CD4-positive, alpha-beta T cell (primary cell): ENCODE measurements at regions not wholly inside any gene's neighbourhood (a gene's known extent, or its start where the extent isn't known, plus 50 kb on each side); places are given as distances from the start of the nearest gene placed in this dataset.

ENCODE experiments used
- ATAC-seq: fragments of 200-7000 bp; cut with Tn5 transposase; one replicate; pipeline ENCODE4 v1.10.0; 2022; ENCODE audit warnings: mild to moderate bottlenecking; ENCODE audit not compliant: poor library complexity
- CTCF ChIA-PET: fragments of 350-600 bp; sonication (Branson Sonifier 250); formaldehyde crosslinking; loops from one replicate; lab custom pipeline; 2021; ENCODE audit warnings: antibody characterized with exemption, inconsistent platforms; lab: Charles Lee
- POLR2A ChIA-PET: fragments of 350-600 bp; sonication (Branson Sonifier 250); formaldehyde crosslinking; loops from one replicate; lab custom pipeline; 2021; ENCODE audit warnings: antibody characterized with exemption, inconsistent platforms; lab: Charles Lee
- DNase-seq, 14 experiments: peaks; one replicate each; pipeline ENCODE4 v3.0.0-alpha.2; 2013 to 2020; ENCODE audit warnings: mixed read lengths in 2 of 14
- H3K27ac ChIP-seq, 2 donors: one replicate each; pipeline versions ENCODE4 v1.5.1 to v1.7.0; 2013; ENCODE audit warnings: low read length in 2 of 2, low read depth in 1 of 2, mild to moderate bottlenecking in 1 of 2
- H3K27me3 ChIP-seq, 2 experiments: 1 replicate in 1 of 2; 2 replicates in 1 of 2; pipeline versions ENCODE4 v1.6.1 to v1.7.0; 2013; ENCODE audit warnings: low read length in 2 of 2, control low read depth in 1 of 2, mild to moderate bottlenecking in 1 of 2, moderate library complexity in 1 of 2; ENCODE audit not compliant: insufficient read depth in 2 of 2, control insufficient read depth in 1 of 2
- H3K36me3 ChIP-seq: one replicate; pipeline ENCODE4 v1.6.1; 2013; ENCODE audit warnings: low read length, control low read depth; ENCODE audit not compliant: insufficient read depth
- H3K4me1 ChIP-seq: one replicate; pipeline ENCODE4 v1.6.1; 2013; ENCODE audit warnings: low read length, control low read depth; ENCODE audit not compliant: insufficient read depth
- H3K4me3 ChIP-seq: one replicate; pipeline ENCODE4 v1.5.1; 2013; ENCODE audit warnings: mild to moderate bottlenecking, low read length, moderate library complexity
- H3K9me3 ChIP-seq, 2 experiments: 1 replicate in 1 of 2; 2 replicates in 1 of 2; pipeline versions ENCODE4 v1.6.1 to v1.7.0; 2013; ENCODE audit warnings: low read length in 2 of 2, mild to moderate bottlenecking in 2 of 2, control low read depth in 1 of 2, moderate library complexity in 1 of 2; ENCODE audit not compliant: control insufficient read depth in 1 of 2, insufficient read depth in 1 of 2
- H3K27ac Mint-ChIP-seq: one replicate; pipeline ENCODE4 v1.8.0; 2020; ENCODE audit warnings: mixed read lengths
- H3K27me3 Mint-ChIP-seq: one replicate; pipeline ENCODE4 v1.8.0; 2021; ENCODE audit warnings: mixed read lengths
- H3K36me3 Mint-ChIP-seq: one replicate; pipeline ENCODE4 v1.8.0; 2021; ENCODE audit warnings: low read depth, mixed read lengths
- H3K4me1 Mint-ChIP-seq: one replicate; pipeline ENCODE4 v1.8.0; 2021; ENCODE audit warnings: low read depth, mixed read lengths
- H3K4me3 Mint-ChIP-seq: one replicate; pipeline ENCODE4 v1.8.0; 2020; ENCODE audit warnings: mild to moderate bottlenecking, mixed read lengths
- H3K9me3 Mint-ChIP-seq: one replicate; pipeline ENCODE4 v1.8.0; 2020; ENCODE audit warnings: mixed read lengths
- CTCF ChIP-seq: fragments of 200-600 bp; IDR thresholded peaks from one replicate; pipeline ENCODE4 v1.8.0; 2022; ENCODE audit warnings: antibody characterized with exemption, mild to moderate bottlenecking
- intact Hi-C, 2 experiments: fragments of 100-400 bp; cut with DNase I in 1 of 2; cut with micrococcal nuclease in 1 of 2; formaldehyde crosslinking; loops; one replicate each; pipeline versions ENCODE4 v1.15.1 to v1.9.0; 2023 to 2025; cut with DNase I, micrococcal nuclease

DNA sequence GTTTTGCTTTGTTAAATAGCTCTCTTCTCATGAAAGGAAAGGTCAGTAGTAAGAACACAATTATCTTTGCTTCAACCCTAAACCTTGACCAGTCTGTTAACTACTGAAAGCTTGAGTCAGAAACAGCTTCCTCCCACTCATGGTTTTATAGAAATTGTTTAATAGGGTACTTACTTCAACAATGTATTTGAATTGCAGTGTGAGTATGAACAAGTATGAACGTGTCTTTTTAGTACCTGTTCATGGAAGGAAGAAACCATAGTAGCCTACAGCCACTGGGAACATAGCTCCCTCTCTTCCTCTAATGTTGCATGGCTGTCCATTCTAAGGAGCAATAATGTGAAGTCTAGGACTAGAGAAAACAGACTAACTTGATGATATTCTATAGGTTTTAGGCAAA lies 311.0 kb downstream of the MCTP2 start:
- POLR2A ChIA-PET = no interaction called here
- Histone ChIP-seq H3K9me3 (no peaks in the 10 kb centered on the region), H3K4me1 (no peaks in the 10 kb centered on the region), H3K27ac (no peak overlapping the region), H3K4me3 (no peak overlapping the region), H3K36me3 (no peaks in the 10 kb centered on the region), H3K27me3 (no peaks in the 10 kb centered on the region)
- CTCF ChIA-PET = no interaction called here
- no peaks in the 10 kb centered on the region for H3K36me3 Mint-ChIP-seq
- no peak overlapping the region for H3K27ac Mint-ChIP-seq
- H3K4me3 Mint-ChIP-seq = no peak overlapping the region
- peaks cover 32% of the 10 kb centered on the region for H3K27me3 Mint-ChIP-seq
- H3K9me3 Mint-ChIP-seq = no peaks in the 10 kb centered on the region
- no peak for TF ChIP-seq CTCF
- DNase-seq (no peak), ATAC-seq (no peak)
- H3K4me1 Mint-ChIP-seq = no peaks in the 10 kb centered on the region
- intact Hi-C loops = no loop called here

DNA sequence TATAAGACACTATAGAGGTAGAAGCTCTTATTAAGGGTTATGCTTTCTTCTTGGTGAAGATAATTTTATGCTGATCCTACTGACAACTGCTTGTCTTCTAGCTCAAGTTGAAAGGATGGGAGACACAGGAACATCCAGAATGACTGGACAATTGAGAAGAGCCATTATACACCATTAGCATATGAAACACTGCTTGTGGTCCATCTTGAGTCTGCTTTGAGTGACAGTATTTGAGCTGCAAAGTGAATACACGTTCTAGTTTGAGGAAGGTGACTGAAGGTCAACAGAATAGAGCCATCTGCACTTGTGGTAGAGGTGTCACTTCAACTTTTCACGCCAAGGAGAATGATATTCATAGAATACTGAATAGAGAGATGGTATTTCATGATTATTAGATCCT lies 315.4 kb downstream of the MCTP2 start:
- intact Hi-C loops = no loop called here
- DNase-seq = no peak
- no peak overlapping the region for H3K27ac Mint-ChIP-seq
- Histone ChIP-seq H3K36me3 (no peaks in the 10 kb centered on the region), H3K9me3 (no peaks in the 10 kb centered on the region), H3K27me3 (peaks cover 0 to 2% of the 10 kb centered on the region in 2 experiments), H3K27ac (no peak overlapping the region), H3K4me3 (no peak overlapping the region), H3K4me1 (no peaks in the 10 kb centered on the region)
- no peak for ATAC-seq
- H3K36me3 Mint-ChIP-seq = no peaks in the 10 kb centered on the region
- H3K9me3 Mint-ChIP-seq = no peaks in the 10 kb centered on the region
- peaks cover 11% of the 10 kb centered on the region for H3K27me3 Mint-ChIP-seq
- CTCF ChIA-PET = no interaction called here
- TF ChIP-seq CTCF = no peak
- no peaks in the 10 kb centered on the region for H3K4me1 Mint-ChIP-seq
- H3K4me3 Mint-ChIP-seq = no peak overlapping the region
- POLR2A ChIA-PET = no interaction called here

DNA sequence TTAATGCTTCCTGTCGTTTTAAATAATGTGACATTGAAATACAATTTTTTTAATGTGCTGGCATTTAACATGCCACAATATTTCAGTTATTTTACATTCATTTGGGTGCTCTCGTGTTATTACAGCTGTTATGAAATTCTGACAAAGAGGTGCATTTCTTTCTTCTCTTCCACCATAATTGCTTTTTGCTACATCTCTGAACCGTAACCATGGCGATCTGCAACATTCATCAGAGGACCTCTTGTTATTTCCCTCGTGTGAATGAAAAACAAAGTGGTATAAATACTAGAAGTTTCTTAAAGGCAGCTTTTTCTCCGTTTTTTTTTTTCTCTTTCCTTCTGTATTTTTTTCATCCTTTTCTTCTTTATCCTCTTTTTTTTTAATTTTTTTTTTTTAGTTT lies 316.4 kb downstream of the MCTP2 start:
- H3K27me3 Mint-ChIP-seq = peaks cover 19% of the 10 kb centered on the region
- no peaks in the 10 kb centered on the region for H3K36me3 Mint-ChIP-seq
- ChIA-PET POLR2A (no interaction called here), CTCF (no interaction called here)
- H3K4me3 Mint-ChIP-seq = no peak overlapping the region
- H3K4me1 Mint-ChIP-seq = no peaks in the 10 kb centered on the region
- intact Hi-C loops = no loop called here
- no peak overlapping the region for H3K27ac Mint-ChIP-seq
- no peak overlapping the region for H3K27ac ChIP-seq
- H3K27me3 ChIP-seq = peaks cover 0 to 2% of the 10 kb centered on the region in 2 experiments
- TF ChIP-seq CTCF = no peak
- no peaks in the 10 kb centered on the region for H3K4me1 ChIP-seq
- no peak overlapping the region for H3K4me3 ChIP-seq
- no peaks in the 10 kb centered on the region for H3K36me3 ChIP-seq
- no peaks in the 10 kb centered on the region for H3K9me3 ChIP-seq
- no peak for DNase-seq
- ATAC-seq = no peak
- no peaks in the 10 kb centered on the region for H3K9me3 Mint-ChIP-seq
